ENCODE measurements at regions not wholly inside any gene's neighbourhood (a gene's known extent, or its start where the extent isn't known, plus 50 kb on each side); places are given as distances from the start of the nearest gene placed in this dataset.
A peak's percentile ranks its signal among the peaks of the same experiment; 100 is the strongest.

DNA sequence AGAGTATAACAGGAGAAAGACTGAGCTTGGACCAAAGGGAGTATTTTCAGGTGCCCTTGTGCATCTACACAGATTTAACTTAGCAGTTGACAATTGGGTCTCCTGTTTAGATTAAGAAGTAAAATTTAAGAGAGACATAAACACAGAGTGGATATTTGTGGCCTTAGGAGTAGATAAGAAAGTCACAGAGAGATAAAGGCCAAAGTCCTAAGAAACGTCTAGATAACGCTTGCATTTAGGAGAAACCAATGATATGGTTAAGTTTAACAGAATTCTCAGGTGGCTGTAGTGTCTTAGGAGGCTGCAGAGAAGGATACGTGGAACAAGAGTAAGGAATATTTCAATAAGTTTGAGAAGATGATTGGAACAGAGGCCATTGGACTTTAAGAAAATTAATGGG, 155.0 kb upstream of the DAB2 start:
- H3K27ac ChIP-seq, result no peak overlapping the region
- TF ChIP-seq ZFX (IDR thresholded peaks at IDR 0.05), result no peak
- TF ChIP-seq, protein P1, sequence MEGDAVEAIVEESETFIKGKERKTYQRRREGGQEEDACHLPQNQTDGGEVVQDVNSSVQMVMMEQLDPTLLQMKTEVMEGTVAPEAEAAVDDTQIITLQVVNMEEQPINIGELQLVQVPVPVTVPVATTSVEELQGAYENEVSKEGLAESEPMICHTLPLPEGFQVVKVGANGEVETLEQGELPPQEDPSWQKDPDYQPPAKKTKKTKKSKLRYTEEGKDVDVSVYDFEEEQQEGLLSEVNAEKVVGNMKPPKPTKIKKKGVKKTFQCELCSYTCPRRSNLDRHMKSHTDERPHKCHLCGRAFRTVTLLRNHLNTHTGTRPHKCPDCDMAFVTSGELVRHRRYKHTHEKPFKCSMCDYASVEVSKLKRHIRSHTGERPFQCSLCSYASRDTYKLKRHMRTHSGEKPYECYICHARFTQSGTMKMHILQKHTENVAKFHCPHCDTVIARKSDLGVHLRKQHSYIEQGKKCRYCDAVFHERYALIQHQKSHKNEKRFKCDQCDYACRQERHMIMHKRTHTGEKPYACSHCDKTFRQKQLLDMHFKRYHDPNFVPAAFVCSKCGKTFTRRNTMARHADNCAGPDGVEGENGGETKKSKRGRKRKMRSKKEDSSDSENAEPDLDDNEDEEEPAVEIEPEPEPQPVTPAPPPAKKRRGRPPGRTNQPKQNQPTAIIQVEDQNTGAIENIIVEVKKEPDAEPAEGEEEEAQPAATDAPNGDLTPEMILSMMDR (conservative IDR thresholded peaks at IDR 0.05), result no peak

DNA sequence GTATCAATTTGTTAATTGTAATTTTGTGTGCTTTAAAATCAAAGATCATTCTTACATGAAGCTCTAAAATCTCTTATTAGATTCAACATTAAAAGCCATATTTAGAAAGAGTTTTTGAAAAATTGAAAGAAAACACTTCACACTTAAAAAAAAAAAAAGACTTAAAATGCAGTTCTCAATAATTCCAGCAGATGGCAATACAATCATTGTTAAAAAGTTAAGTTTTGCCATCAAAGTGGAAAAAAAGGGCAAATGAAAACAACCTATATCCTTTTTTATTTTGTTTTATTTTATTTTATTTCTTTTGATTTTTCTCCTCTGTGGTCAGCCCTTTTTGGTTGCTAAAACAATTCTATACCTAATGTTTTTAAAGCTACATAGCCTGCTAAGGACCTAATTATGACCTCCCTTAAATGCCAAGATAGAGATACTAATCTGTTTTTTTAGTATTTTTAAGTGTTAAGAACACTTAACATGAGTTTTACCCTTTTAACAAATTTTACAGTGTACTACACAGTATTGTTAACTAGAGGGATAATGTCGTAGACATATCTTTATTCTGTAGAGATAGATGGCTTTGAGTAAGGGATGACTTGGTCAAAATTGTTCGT, 154.2 kb upstream of the DAB2 start:
- TF ChIP-seq, protein P1 (conservative IDR thresholded peaks at IDR 0.05), result peak; percentile 80
- no peak for TF ChIP-seq ZFX (IDR thresholded peaks at IDR 0.05)
- H3K27ac ChIP-seq, result no peak overlapping the region

DNA sequence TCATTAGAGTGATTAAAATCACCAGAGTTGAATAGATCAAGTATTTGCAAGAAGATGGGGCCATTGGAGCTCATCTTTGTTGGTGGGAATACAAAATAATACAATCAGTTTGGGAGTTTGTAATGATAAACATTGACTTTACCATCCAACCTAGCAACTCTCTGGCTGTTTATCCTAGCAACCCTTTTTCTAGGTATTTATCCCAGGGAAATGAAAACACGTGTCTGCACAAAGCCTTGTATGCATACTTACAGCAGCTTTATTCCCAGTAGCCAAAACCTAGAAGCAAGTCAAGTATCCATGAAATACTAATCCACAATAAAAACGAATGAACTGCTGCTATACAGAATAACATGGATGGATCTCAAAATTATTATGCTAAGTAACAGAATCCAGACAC, 152.7 kb upstream of the DAB2 start:
- no peak for TF ChIP-seq ZFX (IDR thresholded peaks at IDR 0.05)
- TF ChIP-seq, protein P1 (conservative IDR thresholded peaks at IDR 0.05), result no peak
- no peak overlapping the region for H3K27ac ChIP-seq

GRCh38 chr5:39570403-39571027, 145.7 kb upstream of the DAB2 start:
- TF ChIP-seq ZFX (IDR thresholded peaks at IDR 0.05), result no peak
- TF ChIP-seq, protein P1 (conservative IDR thresholded peaks at IDR 0.05), result peak; percentile 81
- no peak overlapping the region for H3K27ac ChIP-seq

DNA sequence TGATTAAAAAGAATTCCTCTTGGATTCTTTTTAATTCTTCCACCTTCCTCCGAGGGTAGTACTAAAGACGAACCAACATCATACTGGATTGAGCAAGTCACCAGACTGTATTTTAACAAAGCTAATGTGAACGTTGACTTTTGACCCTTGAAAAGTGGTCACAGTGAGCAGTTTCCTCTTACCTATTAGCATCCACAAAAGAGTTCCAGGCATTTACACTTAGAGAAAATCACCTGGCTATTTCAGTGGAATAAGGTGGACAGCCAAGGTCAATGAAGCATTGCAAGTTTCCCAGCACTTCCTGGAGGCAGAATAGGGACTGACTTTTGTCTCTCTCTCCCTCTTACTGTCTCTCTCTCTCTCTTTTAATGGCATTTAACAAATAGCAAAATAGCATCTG, 145.1 kb upstream of the DAB2 start:
- no peak overlapping the region for H3K27ac ChIP-seq
- no peak for TF ChIP-seq ZFX (IDR thresholded peaks at IDR 0.05)
- TF ChIP-seq, protein P1 (conservative IDR thresholded peaks at IDR 0.05), result no peak

DNA sequence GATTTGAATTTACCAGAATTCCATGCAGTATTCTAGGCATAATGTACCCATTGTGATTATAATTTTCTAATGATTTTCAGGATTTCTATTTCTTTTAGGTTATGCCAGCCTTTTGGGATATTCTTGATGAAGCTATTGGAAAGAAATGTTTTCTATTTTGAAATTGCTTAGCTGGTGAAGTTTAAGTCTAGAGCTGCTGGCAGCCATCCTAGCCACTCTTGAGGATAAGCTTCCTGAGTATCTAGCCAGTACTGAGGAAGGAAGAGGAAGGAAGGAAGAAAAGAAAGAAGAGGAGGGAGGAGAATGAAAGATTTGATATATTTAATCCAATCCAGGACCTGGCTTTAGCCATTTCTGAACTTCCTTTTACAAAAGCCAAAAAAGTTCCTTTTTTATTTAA, 142.1 kb upstream of the DAB2 start:
- H3K27ac ChIP-seq, result no peak overlapping the region
- no peak for TF ChIP-seq ZFX (IDR thresholded peaks at IDR 0.05)
- TF ChIP-seq, protein P1 (conservative IDR thresholded peaks at IDR 0.05), result no peak

DNA sequence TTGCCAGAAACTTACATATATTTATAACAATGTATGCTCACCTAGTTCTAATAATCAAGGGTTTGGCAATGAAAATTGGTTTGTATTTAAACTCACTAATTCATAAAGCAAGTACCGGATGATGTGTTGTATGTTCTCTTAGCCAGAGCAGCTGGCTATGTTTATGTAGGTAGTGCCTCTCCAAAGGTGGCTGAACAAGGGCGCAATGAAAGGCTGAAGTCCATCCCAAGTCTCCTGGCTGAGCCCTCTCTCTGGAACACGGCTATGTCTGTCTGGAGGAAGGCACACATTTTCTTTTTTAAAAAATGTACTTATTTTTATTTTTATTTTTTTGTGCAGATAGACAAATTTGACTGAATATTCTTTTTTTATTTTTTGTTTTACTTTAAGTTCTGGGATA, 141.2 kb upstream of the DAB2 start:
- no peak overlapping the region for H3K27ac ChIP-seq
- TF ChIP-seq, protein P1 (conservative IDR thresholded peaks at IDR 0.05), result no peak
- TF ChIP-seq ZFX (IDR thresholded peaks at IDR 0.05), result no peak
